ENCODE measurements at regions not wholly inside any gene's neighbourhood (a gene's known extent, or its start where the extent isn't known, plus 50 kb on each side); places are given as distances from the start of the nearest gene placed in this dataset.
A peak's percentile ranks its signal among the peaks of the same experiment; 100 is the strongest.

GRCh38 chr10:8310930-8311329 is 256.4 kb downstream of the GATA3 start:
- Histone ChIP-seq H3K36me3 (ENCODE audit: control insufficient read depth in 1 of 2, insufficient read depth in 2 of 2, low read length in 2 of 2) (no peaks in the 10 kb centered on the region), H2BK12ac (ENCODE audit: low read length) (no peak overlapping the region), H3K27ac (ENCODE audit: low read depth, low read length) (no peak overlapping the region), H2BK120ac (ENCODE audit: insufficient read depth, low read length, poor library complexity) (no peak overlapping the region), H2AK5ac (ENCODE audit: low read length) (no peak overlapping the region), H3K27me3 (ENCODE audit: insufficient read depth, low read length) (no peaks in the 10 kb centered on the region), H3K18ac (ENCODE audit: low read length) (no peak overlapping the region), H3K79me2 (ENCODE audit: control insufficient read depth, insufficient read depth, low read length, poor library complexity) (no peaks in the 10 kb centered on the region), H3K4ac (ENCODE audit: low read depth, low read length) (no peak overlapping the region), H3K23ac (ENCODE audit: low read length) (no peak overlapping the region), H3K14ac (ENCODE audit: low read length) (no peak overlapping the region), H4K91ac (ENCODE audit: low read depth, low read length) (no peak overlapping the region), H3K79me1 (ENCODE audit: low read length) (peaks cover 10% of the 10 kb centered on the region), H3K4me1 (ENCODE audit: control insufficient read depth in 1 of 2, insufficient read depth in 2 of 2, low read length in 2 of 2) (peaks cover 10 to 17% of the 10 kb centered on the region in 2 experiments), H4K8ac (ENCODE audit: low read depth, low read length) (no peak overlapping the region), H3K9ac (ENCODE audit: low read length) (no peak overlapping the region), H3K4me3 (ENCODE audit: low read depth, low read length) (no peak overlapping the region), H4K12ac (ENCODE audit: low read depth, low read length) (no peak overlapping the region), H2AFZ (ENCODE audit: insufficient read depth, low read length, poor library complexity) (no peak overlapping the region), H3K4me2 (ENCODE audit: low read length) (no peak overlapping the region), H3K9me3 (ENCODE audit: insufficient read depth, low read depth, low read length) (no peaks in the 10 kb centered on the region), H2BK5ac (ENCODE audit: low read depth, low read length, poor library complexity) (no peak overlapping the region)
- WGBS (ENCODE audit: extremely low coverage, insufficient coverage, insufficient read length), result no CpG with 5 or more reads among the region's 2 CpGs
- DNase-seq, result no peak

DNA sequence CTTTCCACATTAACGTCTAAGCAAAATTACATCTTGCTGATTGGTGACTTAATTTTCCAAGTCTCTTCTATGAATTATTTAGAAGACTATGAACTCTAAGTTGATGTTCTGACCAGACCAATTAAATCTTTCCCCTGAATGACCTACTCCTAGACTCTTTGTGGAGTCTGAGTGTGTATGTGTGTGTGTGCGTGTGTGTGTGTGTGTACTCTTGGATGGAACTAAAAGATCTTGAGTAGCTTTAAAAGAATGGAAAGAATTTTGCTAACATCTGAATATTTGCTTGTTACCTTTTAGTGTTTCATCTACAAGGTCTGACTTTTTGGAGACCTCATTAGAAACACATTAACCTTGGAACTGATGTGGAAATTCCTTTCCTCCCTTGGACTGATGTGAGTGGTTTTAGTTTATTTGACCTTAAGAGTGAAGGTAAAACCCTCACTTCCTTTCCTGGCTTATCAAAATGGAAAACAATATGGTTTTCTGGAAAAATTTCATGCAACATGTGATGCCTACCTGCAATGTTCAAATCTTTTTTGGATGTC is 257.1 kb downstream of the GATA3 start:
- H2BK120ac ChIP-seq (ENCODE audit: insufficient read depth, low read length, poor library complexity), result no peak overlapping the region
- no peak overlapping the region for H3K9ac ChIP-seq (ENCODE audit: low read length)
- peak overlapping the region; percentile 49 for H2BK5ac ChIP-seq (ENCODE audit: low read depth, low read length, poor library complexity)
- H3K4me2 ChIP-seq (ENCODE audit: low read length), result no peak overlapping the region
- DNase-seq, result no peak
- no peak overlapping the region for H3K4me3 ChIP-seq (ENCODE audit: low read depth, low read length)
- H3K79me2 ChIP-seq (ENCODE audit: control insufficient read depth, insufficient read depth, low read length, poor library complexity), result no peaks in the 10 kb centered on the region
- H2BK12ac ChIP-seq (ENCODE audit: low read length), result no peak overlapping the region
- peaks cover 5 to 11% of the 10 kb centered on the region in 2 experiments for H3K4me1 ChIP-seq (ENCODE audit: control insufficient read depth in 1 of 2, insufficient read depth in 2 of 2, low read length in 2 of 2)
- H3K36me3 ChIP-seq (ENCODE audit: control insufficient read depth in 1 of 2, insufficient read depth in 2 of 2, low read length in 2 of 2), result no peaks in the 10 kb centered on the region
- no peak overlapping the region for H4K8ac ChIP-seq (ENCODE audit: low read depth, low read length)
- no peak overlapping the region for H3K23ac ChIP-seq (ENCODE audit: low read length)
- H3K4ac ChIP-seq (ENCODE audit: low read depth, low read length), result no peak overlapping the region
- no peak overlapping the region for H3K27ac ChIP-seq (ENCODE audit: low read depth, low read length)
- no peak overlapping the region for H2AK5ac ChIP-seq (ENCODE audit: low read length)
- no CpG with 5 or more reads among the region's 2 CpGs for WGBS (ENCODE audit: extremely low coverage, insufficient coverage, insufficient read length)
- H3K27me3 ChIP-seq (ENCODE audit: insufficient read depth, low read length), result no peaks in the 10 kb centered on the region
- H4K91ac ChIP-seq (ENCODE audit: low read depth, low read length), result no peak overlapping the region
- no peak overlapping the region for H3K18ac ChIP-seq (ENCODE audit: low read length)
- H3K14ac ChIP-seq (ENCODE audit: low read length), result no peak overlapping the region
- H3K79me1 ChIP-seq (ENCODE audit: low read length), result peaks cover 7% of the 10 kb centered on the region
- no peak overlapping the region for H2AFZ ChIP-seq (ENCODE audit: insufficient read depth, low read length, poor library complexity)
- H3K9me3 ChIP-seq (ENCODE audit: insufficient read depth, low read depth, low read length), result no peaks in the 10 kb centered on the region
- H4K12ac ChIP-seq (ENCODE audit: low read depth, low read length), result no peak overlapping the region

- Histone ChIP-seq H3K27me3 (ENCODE audit: insufficient read depth, low read length) (no peaks in the 10 kb centered on the region), H3K27ac (ENCODE audit: low read depth, low read length) (no peak overlapping the region), H4K12ac (ENCODE audit: low read depth, low read length) (no peak overlapping the region), H2AK5ac (ENCODE audit: low read length) (no peak overlapping the region), H3K4me1 (ENCODE audit: control insufficient read depth in 1 of 2, insufficient read depth in 2 of 2, low read length in 2 of 2) (peaks cover 2 to 9% of the 10 kb centered on the region in 2 experiments), H2BK12ac (ENCODE audit: low read length) (no peak overlapping the region), H2BK5ac (ENCODE audit: low read depth, low read length, poor library complexity) (no peak overlapping the region), H3K4me2 (ENCODE audit: low read length) (no peak overlapping the region), H3K9me3 (ENCODE audit: insufficient read depth, low read depth, low read length) (no peaks in the 10 kb centered on the region), H3K23ac (ENCODE audit: low read length) (no peak overlapping the region), H3K79me2 (ENCODE audit: control insufficient read depth, insufficient read depth, low read length, poor library complexity) (no peaks in the 10 kb centered on the region), H3K9ac (ENCODE audit: low read length) (no peak overlapping the region), H3K79me1 (ENCODE audit: low read length) (peaks cover 7% of the 10 kb centered on the region), H3K4ac (ENCODE audit: low read depth, low read length) (no peak overlapping the region), H3K14ac (ENCODE audit: low read length) (no peak overlapping the region), H4K91ac (ENCODE audit: low read depth, low read length) (no peak overlapping the region), H3K4me3 (ENCODE audit: low read depth, low read length) (no peak overlapping the region), H3K36me3 (ENCODE audit: control insufficient read depth in 1 of 2, insufficient read depth in 2 of 2, low read length in 2 of 2) (no peaks in the 10 kb centered on the region), H2BK120ac (ENCODE audit: insufficient read depth, low read length, poor library complexity) (no peak overlapping the region), H3K18ac (ENCODE audit: low read length) (no peak overlapping the region), H2AFZ (ENCODE audit: insufficient read depth, low read length, poor library complexity) (no peak overlapping the region), H4K8ac (ENCODE audit: low read depth, low read length) (no peak overlapping the region)
- whole genome bisulfite sequencing (ENCODE audit: extremely low coverage, insufficient coverage, insufficient read length), result no CpG with 5 or more reads among the region's 3 CpGs
- DNase-seq, result peak; percentile 58 to 84
These were observed 257.6 kb downstream of the GATA3 start for GRCh38 chr10:8312079-8312478.

- H2BK12ac ChIP-seq (ENCODE audit: low read length), result no peak overlapping the region
- H3K14ac ChIP-seq (ENCODE audit: low read length), result peak overlapping the region; percentile 30
- no peak overlapping the region for H4K12ac ChIP-seq (ENCODE audit: low read depth, low read length)
- no peak overlapping the region for H3K18ac ChIP-seq (ENCODE audit: low read length)
- peaks cover 7% of the 10 kb centered on the region for H3K79me1 ChIP-seq (ENCODE audit: low read length)
- no peak for DNase-seq
- H3K4me1 ChIP-seq (ENCODE audit: control insufficient read depth in 1 of 2, insufficient read depth in 2 of 2, low read length in 2 of 2), result peaks cover 2 to 6% of the 10 kb centered on the region in 2 experiments
- H4K8ac ChIP-seq (ENCODE audit: low read depth, low read length), result no peak overlapping the region
- no peak overlapping the region for H2BK120ac ChIP-seq (ENCODE audit: insufficient read depth, low read length, poor library complexity)
- no peak overlapping the region for H2AK5ac ChIP-seq (ENCODE audit: low read length)
- peak overlapping the region; percentile 40 for H4K91ac ChIP-seq (ENCODE audit: low read depth, low read length)
- H3K9ac ChIP-seq (ENCODE audit: low read length), result no peak overlapping the region
- no peak overlapping the region for H3K4ac ChIP-seq (ENCODE audit: low read depth, low read length)
- no peak overlapping the region for H2AFZ ChIP-seq (ENCODE audit: insufficient read depth, low read length, poor library complexity)
- H3K9me3 ChIP-seq (ENCODE audit: insufficient read depth, low read depth, low read length), result no peaks in the 10 kb centered on the region
- no peak overlapping the region for H2BK5ac ChIP-seq (ENCODE audit: low read depth, low read length, poor library complexity)
- no peak overlapping the region for H3K4me2 ChIP-seq (ENCODE audit: low read length)
- H3K36me3 ChIP-seq (ENCODE audit: control insufficient read depth in 1 of 2, insufficient read depth in 2 of 2, low read length in 2 of 2), result no peaks in the 10 kb centered on the region
- H3K27me3 ChIP-seq (ENCODE audit: insufficient read depth, low read length), result no peaks in the 10 kb centered on the region
- no peak overlapping the region for H3K4me3 ChIP-seq (ENCODE audit: low read depth, low read length)
- H3K79me2 ChIP-seq (ENCODE audit: control insufficient read depth, insufficient read depth, low read length, poor library complexity), result no peaks in the 10 kb centered on the region
- H3K23ac ChIP-seq (ENCODE audit: low read length), result no peak overlapping the region
- H3K27ac ChIP-seq (ENCODE audit: low read depth, low read length), result no peak overlapping the region
- WGBS (ENCODE audit: extremely low coverage, insufficient coverage, insufficient read length), result no CpG with 5 or more reads among the region's 9 CpGs
These were observed 258.3 kb downstream of the GATA3 start for GRCh38 chr10:8312781-8313180.
